ENCODE measurements at regions not wholly inside any gene's neighbourhood (a gene's known extent, or its start where the extent isn't known, plus 50 kb on each side); places are given as distances from the start of the nearest gene placed in this dataset.
"Not testable (repeated sequence)": the region's sequence is repeated elsewhere in the genome, so short reads cannot be mapped to it uniquely, and the experiment has no call there.

- Histone ChIP-seq H2AK5ac (ENCODE audit: low read length) (no peak overlapping the region), H4K5ac (ENCODE audit: low read length) (no peak overlapping the region), H3K36me3 (ENCODE audit: control insufficient read depth, insufficient read depth, low read length) (no peaks in the 10 kb centered on the region), H4K8ac (ENCODE audit: low read depth, low read length) (no peak overlapping the region), H3K79me1 (ENCODE audit: low read length) (no peaks in the 10 kb centered on the region), H3K4me2 (ENCODE audit: low read length) (no peak overlapping the region), H2BK120ac (ENCODE audit: low read depth, low read length) (no peak overlapping the region), H2BK5ac (ENCODE audit: low read length) (no peak overlapping the region), H3K9ac (ENCODE audit: low read length) (no peak overlapping the region), H3K56ac (ENCODE audit: low read length) (no peak overlapping the region), H3K79me2 (ENCODE audit: control insufficient read depth, insufficient read depth, low read length) (no peaks in the 10 kb centered on the region), H3K18ac (ENCODE audit: low read length) (no peak overlapping the region), H3K4ac (ENCODE audit: low read depth, low read length) (no peak overlapping the region), H3K27me3 (ENCODE audit: insufficient read depth, low read length, poor library complexity) (no peaks in the 10 kb centered on the region), H3K4me3 (ENCODE audit: low read length) (no peak overlapping the region), H3K23ac (ENCODE audit: low read length) (no peak overlapping the region), H3K27ac (ENCODE audit: low read depth, low read length) (no peak overlapping the region), H2BK15ac (replicated peaks; ENCODE audit: low read depth) (no peak overlapping the region), H3K4me1 (ENCODE audit: control insufficient read depth, low read depth, low read length) (no peaks in the 10 kb centered on the region)
- DNase-seq, result no peak
- WGBS (ENCODE audit: extremely low coverage, insufficient coverage, low lambda C conversion rate), result no CpG with 5 or more reads among the region's 4 CpGs
These were observed 478.5 kb upstream of the AMELY start for GRCh38 chrY:7390056-7390455.

DNA sequence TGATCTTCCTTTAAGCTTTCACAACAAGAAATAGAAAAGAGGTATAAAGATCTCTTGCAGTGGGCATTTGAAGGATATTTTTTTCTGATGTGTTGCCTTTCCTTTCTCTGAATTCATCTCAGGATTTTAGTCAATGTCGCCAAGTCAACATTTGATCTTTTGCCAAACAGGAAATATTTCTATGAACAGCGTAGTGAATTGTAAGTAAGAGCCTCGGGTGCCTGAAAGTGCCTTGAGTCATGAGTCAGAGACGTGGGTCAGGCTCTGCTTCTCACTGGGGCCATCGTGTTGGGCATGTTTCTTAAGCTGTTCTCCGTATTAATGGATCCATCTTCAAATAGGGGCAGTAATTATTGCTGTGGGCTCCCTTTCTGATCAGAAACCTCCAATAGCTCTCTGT, 471.4 kb upstream of the AMELY start:
- WGBS (ENCODE audit: extremely low coverage, insufficient coverage, low lambda C conversion rate), result no CpG with 5 or more reads among the region's 6 CpGs

DNA sequence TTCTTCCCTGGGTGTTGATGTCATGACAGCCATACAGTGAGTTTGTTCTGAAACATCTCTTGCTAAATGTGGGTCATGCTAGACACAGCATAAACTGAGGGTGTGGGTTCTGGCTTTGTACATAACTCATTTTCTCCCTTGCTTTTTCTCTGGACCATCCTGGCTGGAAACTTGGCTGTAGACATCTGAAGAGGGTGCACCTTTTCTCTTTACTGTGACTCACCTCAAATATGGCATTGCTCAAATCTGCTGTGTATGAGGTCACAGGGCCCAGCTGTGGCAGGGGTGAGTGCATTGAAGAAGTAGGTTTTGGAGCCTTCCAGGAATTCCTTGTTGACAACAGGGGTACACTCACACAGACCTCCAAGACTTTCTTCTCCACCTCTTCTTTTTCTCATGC, 465.5 kb upstream of the AMELY start:
- Histone ChIP-seq H3K36me3 (ENCODE audit: control insufficient read depth, insufficient read depth, low read length) (no peaks in the 10 kb centered on the region), H3K23ac (ENCODE audit: low read length) (no peak overlapping the region), H3K18ac (ENCODE audit: low read length) (no peak overlapping the region), H3K4me1 (ENCODE audit: control insufficient read depth, low read depth, low read length) (no peaks in the 10 kb centered on the region), H3K27ac (ENCODE audit: low read depth, low read length) (no peak overlapping the region), H3K4me2 (ENCODE audit: low read length) (no peak overlapping the region), H3K79me2 (ENCODE audit: control insufficient read depth, insufficient read depth, low read length) (no peaks in the 10 kb centered on the region), H3K4me3 (ENCODE audit: low read length) (no peak overlapping the region), H2BK5ac (ENCODE audit: low read length) (no peak overlapping the region), H2AK5ac (ENCODE audit: low read length) (no peak overlapping the region), H3K4ac (ENCODE audit: low read depth, low read length) (no peak overlapping the region), H4K5ac (ENCODE audit: low read length) (no peak overlapping the region), H3K56ac (ENCODE audit: low read length) (no peak overlapping the region), H4K8ac (ENCODE audit: low read depth, low read length) (no peak overlapping the region), H3K79me1 (ENCODE audit: low read length) (no peaks in the 10 kb centered on the region), H3K9ac (ENCODE audit: low read length) (no peak overlapping the region), H2BK120ac (ENCODE audit: low read depth, low read length) (no peak overlapping the region), H3K27me3 (ENCODE audit: insufficient read depth, low read length, poor library complexity) (no peaks in the 10 kb centered on the region), H2BK15ac (replicated peaks; ENCODE audit: low read depth) (no peak overlapping the region)
- no peak for DNase-seq

More for the DNA sequence above, 471.4 kb upstream of the AMELY start:
- Histone ChIP-seq H3K27me3 (ENCODE audit: insufficient read depth, low read length, poor library complexity) (no peaks in the 10 kb centered on the region), H3K36me3 (ENCODE audit: control insufficient read depth, insufficient read depth, low read length) (no peaks in the 10 kb centered on the region), H3K79me2 (ENCODE audit: control insufficient read depth, insufficient read depth, low read length) (no peaks in the 10 kb centered on the region), H2BK15ac (replicated peaks; ENCODE audit: low read depth) (no peak overlapping the region), H3K79me1 (ENCODE audit: low read length) (no peaks in the 10 kb centered on the region), H3K4me3 (ENCODE audit: low read length) (no peak overlapping the region), H3K9ac (ENCODE audit: low read length) (no peak overlapping the region), H3K4me1 (ENCODE audit: control insufficient read depth, low read depth, low read length) (no peaks in the 10 kb centered on the region), H3K4ac (ENCODE audit: low read depth, low read length) (no peak overlapping the region), H4K5ac (ENCODE audit: low read length) (no peak overlapping the region), H3K27ac (ENCODE audit: low read depth, low read length) (no peak overlapping the region), H3K18ac (ENCODE audit: low read length) (no peak overlapping the region), H4K8ac (ENCODE audit: low read depth, low read length) (no peak overlapping the region), H3K56ac (ENCODE audit: low read length) (no peak overlapping the region), H3K4me2 (ENCODE audit: low read length) (no peak overlapping the region), H2BK5ac (ENCODE audit: low read length) (no peak overlapping the region), H2BK120ac (ENCODE audit: low read depth, low read length) (no peak overlapping the region), H3K23ac (ENCODE audit: low read length) (no peak overlapping the region), H2AK5ac (ENCODE audit: low read length) (no peak overlapping the region)
- no peak for DNase-seq

DNA sequence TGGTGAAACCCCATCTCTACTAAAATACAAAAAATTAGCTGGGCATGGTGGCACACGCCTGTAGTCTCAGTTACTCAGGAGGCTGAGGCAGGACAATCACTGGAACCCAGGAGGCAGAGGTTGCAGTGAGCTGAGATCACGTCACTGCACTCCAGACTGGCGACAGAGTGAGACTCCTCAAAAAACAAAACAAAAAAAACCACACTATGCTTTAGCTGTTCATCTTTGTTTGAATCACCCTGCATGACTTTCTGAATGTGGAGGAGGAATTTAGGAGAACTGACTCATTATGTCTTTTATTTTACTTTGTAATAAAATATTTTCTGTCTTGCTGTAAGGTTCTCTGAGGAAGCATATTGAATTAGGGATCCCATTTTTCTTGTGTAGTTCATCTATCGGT, 462.9 kb upstream of the AMELY start:
- not testable (repeated sequence) for H3K79me1 ChIP-seq (ENCODE audit: low read length); H4K5ac ChIP-seq (ENCODE audit: low read length); H3K56ac ChIP-seq (ENCODE audit: low read length); H3K27ac ChIP-seq (ENCODE audit: low read depth, low read length); H2BK15ac ChIP-seq (replicated peaks; ENCODE audit: low read depth); H3K4me1 ChIP-seq (ENCODE audit: control insufficient read depth, low read depth, low read length); H3K36me3 ChIP-seq (ENCODE audit: control insufficient read depth, insufficient read depth, low read length); H4K8ac ChIP-seq (ENCODE audit: low read depth, low read length); H3K4ac ChIP-seq (ENCODE audit: low read depth, low read length); H3K4me3 ChIP-seq (ENCODE audit: low read length); H3K18ac ChIP-seq (ENCODE audit: low read length); H3K27me3 ChIP-seq (ENCODE audit: insufficient read depth, low read length, poor library complexity); H3K79me2 ChIP-seq (ENCODE audit: control insufficient read depth, insufficient read depth, low read length); H3K23ac ChIP-seq (ENCODE audit: low read length); H2BK5ac ChIP-seq (ENCODE audit: low read length); H2BK120ac ChIP-seq (ENCODE audit: low read depth, low read length); H3K4me2 ChIP-seq (ENCODE audit: low read length); H3K9ac ChIP-seq (ENCODE audit: low read length); H2AK5ac ChIP-seq (ENCODE audit: low read length); DNase-seq
- WGBS (ENCODE audit: extremely low coverage, insufficient coverage, low lambda C conversion rate), result no CpG with 5 or more reads among the region's 4 CpGs

DNA sequence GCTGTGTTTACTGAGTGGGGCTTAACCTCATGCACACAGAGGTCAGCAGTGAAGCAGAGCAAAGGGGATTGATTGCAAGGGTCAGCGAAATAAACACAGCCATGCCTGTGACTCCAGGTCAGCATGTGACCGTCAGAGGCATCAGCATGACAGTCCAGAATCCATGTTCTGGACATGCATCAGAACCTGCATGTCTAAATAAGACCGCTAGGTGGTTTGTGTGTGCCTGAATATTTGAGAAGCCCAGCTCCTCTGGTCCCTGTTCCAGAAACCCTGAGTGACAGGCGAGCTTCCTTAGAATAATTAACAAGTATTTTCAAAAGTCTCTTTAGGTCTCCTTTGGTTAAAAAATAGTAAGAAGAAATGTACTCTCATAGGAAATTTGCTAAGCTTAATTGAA, 460.4 kb upstream of the AMELY start:
- not testable (repeated sequence) for H3K27ac ChIP-seq (ENCODE audit: low read depth, low read length); H3K56ac ChIP-seq (ENCODE audit: low read length); H3K36me3 ChIP-seq (ENCODE audit: control insufficient read depth, insufficient read depth, low read length); H3K4ac ChIP-seq (ENCODE audit: low read depth, low read length); H3K79me2 ChIP-seq (ENCODE audit: control insufficient read depth, insufficient read depth, low read length); H3K4me1 ChIP-seq (ENCODE audit: control insufficient read depth, low read depth, low read length); H3K4me2 ChIP-seq (ENCODE audit: low read length); H3K79me1 ChIP-seq (ENCODE audit: low read length); H4K5ac ChIP-seq (ENCODE audit: low read length); H2BK5ac ChIP-seq (ENCODE audit: low read length); H2AK5ac ChIP-seq (ENCODE audit: low read length); H3K4me3 ChIP-seq (ENCODE audit: low read length); H3K23ac ChIP-seq (ENCODE audit: low read length); H2BK120ac ChIP-seq (ENCODE audit: low read depth, low read length); DNase-seq; H2BK15ac ChIP-seq (replicated peaks; ENCODE audit: low read depth); H3K9ac ChIP-seq (ENCODE audit: low read length); H3K27me3 ChIP-seq (ENCODE audit: insufficient read depth, low read length, poor library complexity); H4K8ac ChIP-seq (ENCODE audit: low read depth, low read length); H3K18ac ChIP-seq (ENCODE audit: low read length)
- WGBS (ENCODE audit: extremely low coverage, insufficient coverage, low lambda C conversion rate), result no CpG with 5 or more reads among the region's 4 CpGs

DNA sequence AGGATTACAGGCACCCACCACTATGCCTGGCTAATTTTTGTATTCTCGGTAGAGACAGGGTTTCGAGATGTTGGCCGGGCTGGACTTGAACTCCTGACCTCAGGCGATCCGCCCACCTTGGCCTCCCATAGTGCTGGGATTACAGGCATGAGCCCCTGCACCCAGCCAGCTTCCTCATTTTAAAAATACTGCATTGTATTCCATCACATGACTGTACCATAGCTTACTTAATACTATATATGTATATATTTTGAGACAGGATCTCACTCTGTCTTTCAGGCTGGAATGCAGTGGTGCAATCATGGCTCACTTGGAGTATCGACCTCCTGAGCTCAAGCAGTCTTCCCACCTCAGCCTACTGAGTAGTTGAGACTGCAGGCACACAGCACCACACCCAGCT, 459.5 kb upstream of the AMELY start:
- not testable (repeated sequence) for H4K5ac ChIP-seq (ENCODE audit: low read length); H3K4me1 ChIP-seq (ENCODE audit: control insufficient read depth, low read depth, low read length); H3K79me2 ChIP-seq (ENCODE audit: control insufficient read depth, insufficient read depth, low read length); H3K27ac ChIP-seq (ENCODE audit: low read depth, low read length); H2BK15ac ChIP-seq (replicated peaks; ENCODE audit: low read depth); H3K9ac ChIP-seq (ENCODE audit: low read length); H2BK5ac ChIP-seq (ENCODE audit: low read length); H3K36me3 ChIP-seq (ENCODE audit: control insufficient read depth, insufficient read depth, low read length); H3K4me3 ChIP-seq (ENCODE audit: low read length); H2AK5ac ChIP-seq (ENCODE audit: low read length); H3K4ac ChIP-seq (ENCODE audit: low read depth, low read length); H3K27me3 ChIP-seq (ENCODE audit: insufficient read depth, low read length, poor library complexity); H3K18ac ChIP-seq (ENCODE audit: low read length); DNase-seq; H4K8ac ChIP-seq (ENCODE audit: low read depth, low read length); H3K23ac ChIP-seq (ENCODE audit: low read length); H3K79me1 ChIP-seq (ENCODE audit: low read length); H3K56ac ChIP-seq (ENCODE audit: low read length); H3K4me2 ChIP-seq (ENCODE audit: low read length); H2BK120ac ChIP-seq (ENCODE audit: low read depth, low read length)
- WGBS (ENCODE audit: extremely low coverage, insufficient coverage, low lambda C conversion rate), result no CpG with 5 or more reads among the region's 6 CpGs
